GM10266 (cell line): ENCODE measurements at regions not wholly inside any gene's neighbourhood (a gene's known extent, or its start where the extent isn't known, plus 50 kb on each side); places are given as distances from the start of the nearest gene placed in this dataset.
"Not testable (repeated sequence)": the region's sequence is repeated elsewhere in the genome, so short reads cannot be mapped to it uniquely, and the experiment has no call there.

Experiments used
- DNase-seq: peaks from one replicate; pipeline ENCODE4 v3.0.0; 2012; ENCODE audit errors: extremely low spot score
- CTCF ChIP-seq: IDR thresholded peaks from 2 replicates; pipeline ENCODE4 v1.5.1; 2012; ENCODE audit warnings: mild to moderate bottlenecking, low read depth; ENCODE audit not compliant: control insufficient read depth, insufficient read depth; ENCODE audit errors: missing control alignments

GRCh38 chr21:28688381-28688780 is 304.3 kb downstream of the LTN1 start:
- DNase-seq: no peak
- no peak for TF ChIP-seq CTCF

GRCh38 chr21:28687586-28687985 is 305.1 kb downstream of the LTN1 start:
- no peak for TF ChIP-seq CTCF
- no peak for DNase-seq

- DNase-seq: no peak
- TF ChIP-seq CTCF: no peak
Observed at GRCh38 chr21:28683982-28684752, 308.5 kb downstream of the LTN1 start.

- DNase-seq: not testable (repeated sequence)
Observed at GRCh38 chr21:28682884-28683283, 309.8 kb downstream of the LTN1 start.

GRCh38 chr21:28677096-28677495 is 315.6 kb downstream of the LTN1 start:
- not testable (repeated sequence) for DNase-seq

- no peak for DNase-seq
Observed at GRCh38 chr21:28675331-28676041, 317.2 kb downstream of the LTN1 start.

GRCh38 chr21:28674763-28675162 is 317.9 kb downstream of the LTN1 start:
- no peak for TF ChIP-seq CTCF
- no peak for DNase-seq

More at GRCh38 chr21:28675331-28676041, 317.2 kb downstream of the LTN1 start:
- no peak for TF ChIP-seq CTCF

GRCh38 chr21:28671549-28672195 is 321.0 kb downstream of the LTN1 start:
- TF ChIP-seq CTCF: no peak
- DNase-seq: no peak
